ENCODE measurements at regions not wholly inside any gene's neighbourhood (a gene's known extent, or its start where the extent isn't known, plus 50 kb on each side); places are given as distances from the start of the nearest gene placed in this dataset.

- H3K4me1 ChIP-seq (ENCODE audit: insufficient read depth, low read length) = no peaks in the 10 kb centered on the region
- ChIA-PET POLR2A (no interaction called here), CTCF (no interaction called here)
- TF ChIP-seq CTCF (IDR thresholded peaks at IDR 0.05) = no peak
- H3K36me3 ChIP-seq (ENCODE audit: insufficient read depth, low read length) = no peaks in the 10 kb centered on the region
- H3K4me3 ChIP-seq (ENCODE audit: low read length) = no peak overlapping the region
- Mint-ChIP-seq H3K27ac (no peak overlapping the region), H3K9me3 (no peaks in the 10 kb centered on the region), H3K4me1 (ENCODE audit: low read depth) (no peaks in the 10 kb centered on the region), H3K36me3 (ENCODE audit: low read depth) (no peaks in the 10 kb centered on the region), H3K27me3 (peaks cover 7% of the 10 kb centered on the region), H3K4me3 (no peak overlapping the region)
- DNase-seq (no peak), ATAC-seq (ENCODE audit: poor library complexity) (no peak)
- no peaks in the 10 kb centered on the region for H3K27me3 ChIP-seq (ENCODE audit: control insufficient read depth in 1 of 2, insufficient read depth in 2 of 2, low read length in 2 of 2)
- no peaks in the 10 kb centered on the region for H3K9me3 ChIP-seq (ENCODE audit: control insufficient read depth in 1 of 2, insufficient read depth in 1 of 2, low read length in 2 of 2)
- intact Hi-C loops (cut with DNase I, micrococcal nuclease) = no loop called here
- no peak overlapping the region for H3K27ac ChIP-seq (ENCODE audit: low read depth in 1 of 2, low read length in 2 of 2)
Observed at GRCh38 chr5:98606961-98607360, 166.5 kb upstream of the RGMB start.

GRCh38 chr5:98608052-98608451 is 165.4 kb upstream of the RGMB start:
- Mint-ChIP-seq H3K4me3 (no peak overlapping the region), H3K27ac (no peak overlapping the region), H3K27me3 (peaks cover 7% of the 10 kb centered on the region), H3K9me3 (no peaks in the 10 kb centered on the region), H3K36me3 (ENCODE audit: low read depth) (no peaks in the 10 kb centered on the region), H3K4me1 (ENCODE audit: low read depth) (no peaks in the 10 kb centered on the region)
- H3K27me3 ChIP-seq (ENCODE audit: control insufficient read depth in 1 of 2, insufficient read depth in 2 of 2, low read length in 2 of 2) = no peaks in the 10 kb centered on the region
- TF ChIP-seq CTCF (IDR thresholded peaks at IDR 0.05) = no peak
- intact Hi-C loops (cut with DNase I, micrococcal nuclease) = no loop called here
- H3K27ac ChIP-seq (ENCODE audit: low read depth in 1 of 2, low read length in 2 of 2) = no peak overlapping the region
- no peak for DNase-seq
- ChIA-PET CTCF (no interaction called here), POLR2A (no interaction called here)
- no peak overlapping the region for H3K4me3 ChIP-seq (ENCODE audit: low read length)
- no peaks in the 10 kb centered on the region for H3K36me3 ChIP-seq (ENCODE audit: insufficient read depth, low read length)
- H3K4me1 ChIP-seq (ENCODE audit: insufficient read depth, low read length) = no peaks in the 10 kb centered on the region
- no peak for ATAC-seq (ENCODE audit: poor library complexity)
- no peaks in the 10 kb centered on the region for H3K9me3 ChIP-seq (ENCODE audit: control insufficient read depth in 1 of 2, insufficient read depth in 1 of 2, low read length in 2 of 2)

- ATAC-seq (ENCODE audit: poor library complexity) (no peak), DNase-seq (no peak)
- H3K9me3 ChIP-seq (ENCODE audit: control insufficient read depth in 1 of 2, insufficient read depth in 1 of 2, low read length in 2 of 2) = no peaks in the 10 kb centered on the region
- Mint-ChIP-seq H3K27me3 (peaks cover 7% of the 10 kb centered on the region), H3K4me1 (ENCODE audit: low read depth) (no peaks in the 10 kb centered on the region), H3K9me3 (no peaks in the 10 kb centered on the region), H3K27ac (no peak overlapping the region), H3K4me3 (no peak overlapping the region), H3K36me3 (ENCODE audit: low read depth) (no peaks in the 10 kb centered on the region)
- ChIA-PET POLR2A (no interaction called here), CTCF (no interaction called here)
- no peaks in the 10 kb centered on the region for H3K36me3 ChIP-seq (ENCODE audit: insufficient read depth, low read length)
- no peak for TF ChIP-seq CTCF (IDR thresholded peaks at IDR 0.05)
- no peak overlapping the region for H3K27ac ChIP-seq (ENCODE audit: low read depth in 1 of 2, low read length in 2 of 2)
- no peaks in the 10 kb centered on the region for H3K4me1 ChIP-seq (ENCODE audit: insufficient read depth, low read length)
- H3K27me3 ChIP-seq (ENCODE audit: control insufficient read depth in 1 of 2, insufficient read depth in 2 of 2, low read length in 2 of 2) = no peaks in the 10 kb centered on the region
- intact Hi-C loops (cut with DNase I, micrococcal nuclease) = no loop called here
- H3K4me3 ChIP-seq (ENCODE audit: low read length) = no peak overlapping the region
Observed at GRCh38 chr5:98614341-98614740, 159.1 kb upstream of the RGMB start.
